Right hindlimb (tissue), 1 donor: ENCODE measurements at regions not wholly inside any gene's neighbourhood (a gene's known extent, or its start where the extent isn't known, plus 50 kb on each side); places are given as distances from the start of the nearest gene placed in this dataset.

Experiments used
- DNase-seq: peaks from one replicate; pipeline ENCODE4 v3.0.0-alpha.2; 2018

- DNase-seq = no peak
These were observed 85.8 kb upstream of the WSCD2 start for GRCh38 chr12:108043286-108043685.

- DNase-seq = no peak
These were observed 85.1 kb upstream of the WSCD2 start for GRCh38 chr12:108043750-108044533.

DNA sequence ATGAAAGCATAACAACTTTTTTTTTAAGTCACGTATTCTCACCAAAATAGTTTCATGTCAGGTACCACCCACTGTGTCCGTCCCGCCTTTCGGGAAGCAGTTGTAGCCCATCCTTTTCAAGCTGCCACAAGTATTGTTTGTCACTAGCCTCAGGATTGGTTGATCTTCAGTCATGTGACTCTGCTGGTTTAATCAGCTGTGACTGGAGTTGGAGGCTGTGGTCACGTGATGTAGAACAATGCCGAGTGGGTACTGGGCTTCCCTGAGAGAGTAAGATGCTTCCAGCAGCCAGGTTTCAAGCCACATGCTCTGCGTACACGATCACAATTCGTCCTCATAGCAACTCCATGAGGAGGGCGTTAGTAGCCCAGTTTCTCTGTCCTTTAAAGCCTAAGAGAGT lies 83.0 kb upstream of the WSCD2 start:
- no peak for DNase-seq

DNA sequence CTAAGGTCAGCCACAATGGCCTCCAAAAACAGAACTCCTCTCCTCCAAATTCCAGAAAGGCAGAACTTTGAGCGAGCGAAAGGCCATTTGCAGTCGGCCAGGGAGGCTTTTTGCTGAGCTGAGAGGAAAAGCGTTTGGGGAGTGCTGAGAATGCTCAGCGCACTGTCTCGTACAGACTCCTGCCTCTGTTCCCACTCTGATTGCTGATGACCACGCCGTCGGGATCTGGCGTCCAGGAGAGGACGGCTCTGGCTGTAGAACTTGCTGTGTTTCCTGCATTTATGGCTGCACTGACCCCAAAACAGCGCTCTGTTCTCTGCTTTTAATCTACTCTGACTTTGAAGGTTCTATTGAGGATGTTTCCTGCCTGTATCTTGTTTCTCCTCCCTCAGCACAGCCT lies 82.4 kb upstream of the WSCD2 start:
- DNase-seq = peak; percentile 31

DNA sequence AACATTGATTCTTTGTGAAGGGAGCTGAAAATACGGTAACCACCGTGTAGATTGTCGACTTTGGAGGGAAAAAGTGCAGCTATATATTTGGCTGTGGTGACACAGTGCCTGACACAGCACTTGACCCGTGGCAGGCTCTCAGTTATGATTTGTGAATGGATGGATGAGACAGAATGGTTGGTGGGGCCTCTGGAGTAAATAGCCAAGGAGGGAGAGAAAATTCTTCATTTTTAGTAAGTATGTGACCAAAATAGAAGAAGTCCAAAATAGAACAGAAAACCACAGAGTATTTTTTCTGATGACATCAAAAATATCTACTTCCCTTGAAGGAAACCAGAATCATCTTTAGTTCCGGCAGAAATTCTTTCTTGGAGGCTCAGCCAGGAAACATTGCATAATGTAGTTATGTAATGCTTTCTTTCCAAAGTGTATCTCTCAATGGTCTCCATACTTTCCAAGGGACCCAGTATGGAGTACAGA lies 82.0 kb upstream of the WSCD2 start:
- peak; percentile 38 for DNase-seq

DNA sequence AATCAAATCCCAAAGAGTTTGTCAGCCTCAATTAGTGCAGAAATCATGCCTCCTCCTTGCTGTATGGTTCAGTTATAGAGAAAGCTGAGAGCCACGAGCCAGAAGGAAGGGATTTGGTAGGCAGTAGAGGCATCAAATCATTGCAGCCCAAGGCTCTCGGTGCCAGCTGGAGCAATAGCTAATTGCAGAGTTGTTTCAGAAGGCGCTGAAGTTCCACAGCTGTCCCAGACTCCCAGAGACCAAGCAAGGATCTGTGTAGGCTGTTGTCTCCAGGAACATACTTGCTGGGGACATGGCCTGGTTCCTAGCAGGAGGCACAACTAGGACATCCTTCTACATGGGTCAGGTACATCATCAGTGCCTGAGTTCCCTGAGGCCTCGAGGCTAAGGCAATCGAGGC lies 80.4 kb upstream of the WSCD2 start:
- DNase-seq = no peak

DNA sequence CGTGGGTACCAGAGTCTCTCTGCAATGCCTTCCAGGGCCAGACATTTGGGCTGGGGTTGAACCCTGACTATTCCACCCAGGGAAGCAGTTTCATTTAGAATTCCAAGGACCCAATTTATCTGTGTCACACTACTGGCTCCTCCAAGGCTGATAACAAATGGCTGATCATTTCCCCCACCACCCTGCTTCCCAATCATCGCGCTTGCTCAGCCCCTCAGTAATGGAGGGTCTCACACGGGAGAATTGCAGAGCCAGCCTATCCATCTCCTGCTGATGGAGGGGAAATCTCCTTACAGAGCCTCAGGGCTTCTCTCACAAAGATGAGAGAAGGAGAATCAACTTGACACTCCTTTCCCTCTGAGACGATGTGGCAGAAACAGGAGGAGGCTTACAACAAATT lies 78.4 kb upstream of the WSCD2 start:
- no peak for DNase-seq

DNA sequence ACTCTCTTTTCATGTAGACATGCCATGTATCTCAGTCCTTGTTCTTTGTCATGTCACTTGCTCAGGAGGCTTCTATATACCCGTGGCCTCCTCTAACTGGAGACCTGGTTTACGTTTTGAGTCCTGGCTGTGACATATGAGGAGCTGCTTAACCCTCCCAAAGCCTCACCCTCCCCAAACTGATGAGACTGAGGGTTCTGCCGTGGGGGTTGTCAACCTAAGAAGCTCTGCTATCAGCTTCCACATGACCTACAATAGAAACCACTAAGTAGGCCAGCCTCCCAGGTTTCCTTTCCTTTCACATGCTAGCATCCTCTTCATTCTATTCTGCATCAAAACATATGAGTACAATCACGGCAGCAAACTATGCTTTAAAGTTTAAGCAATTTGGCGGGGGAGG lies 76.8 kb upstream of the WSCD2 start:
- no peak for DNase-seq

- no peak for DNase-seq
These were observed 75.6 kb upstream of the WSCD2 start for GRCh38 chr12:108053512-108053911.

DNA sequence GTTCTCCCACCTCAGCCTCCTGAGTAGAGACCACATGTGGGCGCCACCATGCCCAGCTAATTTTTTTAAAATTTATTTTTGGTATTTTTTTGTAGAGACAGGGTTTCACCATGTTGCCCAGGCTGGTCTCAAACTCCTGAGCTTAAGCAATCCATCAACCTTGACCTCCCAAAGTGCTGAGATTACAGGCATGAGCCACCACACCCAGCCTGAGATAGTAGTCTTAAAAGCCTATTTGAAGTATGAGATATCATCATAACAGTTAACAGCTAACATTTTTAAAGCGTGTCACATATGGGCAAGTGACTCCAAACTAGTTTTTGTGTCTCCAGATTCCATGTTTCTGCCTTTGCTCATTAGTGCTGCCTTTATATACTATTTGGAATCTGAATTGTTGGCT lies 74.6 kb upstream of the WSCD2 start:
- DNase-seq = no peak

DNA sequence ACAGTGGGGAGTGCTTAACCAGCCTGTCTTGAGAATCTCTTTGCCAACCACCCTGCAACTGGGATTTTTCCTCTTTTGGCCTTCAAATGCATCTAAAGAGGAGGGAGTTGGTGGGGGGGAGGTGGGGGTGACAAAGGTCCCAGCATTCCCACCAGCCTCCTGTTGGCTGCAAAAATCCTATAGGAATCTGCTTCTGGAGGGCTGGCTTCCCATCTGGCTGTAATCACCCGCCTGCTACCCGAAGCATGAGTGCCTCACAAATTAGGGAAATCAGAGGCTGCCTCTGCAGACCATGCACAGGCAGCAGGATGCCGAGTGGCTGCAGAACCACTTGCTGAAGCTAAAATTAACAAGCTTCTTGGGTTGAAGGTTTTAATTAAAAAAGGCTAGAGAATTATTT lies 73.9 kb upstream of the WSCD2 start:
- no peak for DNase-seq

- DNase-seq = no peak
These were observed 69.0 kb upstream of the WSCD2 start for GRCh38 chr12:108060067-108060466.

GRCh38 chr12:108060903-108061302 lies 68.2 kb upstream of the WSCD2 start:
- no peak for DNase-seq

GRCh38 chr12:108063192-108063591 lies 65.9 kb upstream of the WSCD2 start:
- DNase-seq = no peak

DNA sequence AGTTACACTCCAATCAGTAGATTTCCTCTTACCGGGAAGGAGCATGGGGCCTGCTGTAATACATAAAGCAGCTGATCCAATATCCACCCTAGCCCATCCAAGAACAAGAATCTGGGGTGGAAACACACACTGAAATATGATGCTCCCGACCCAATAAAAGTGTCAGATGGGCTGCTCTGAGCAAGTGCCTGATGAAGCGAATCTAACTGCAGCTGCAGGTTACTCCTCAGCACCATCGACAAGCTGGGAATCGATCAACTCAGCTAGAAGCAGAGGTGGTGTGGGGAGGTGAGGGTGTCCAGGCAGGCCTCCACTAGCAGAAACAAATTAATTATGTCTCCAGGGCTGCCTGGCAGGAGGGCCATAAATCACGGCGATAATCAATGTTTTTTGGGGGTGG lies 64.0 kb upstream of the WSCD2 start:
- DNase-seq = no peak

GRCh38 chr12:108066583-108067577 lies 62.2 kb upstream of the WSCD2 start:
- no peak for DNase-seq

DNA sequence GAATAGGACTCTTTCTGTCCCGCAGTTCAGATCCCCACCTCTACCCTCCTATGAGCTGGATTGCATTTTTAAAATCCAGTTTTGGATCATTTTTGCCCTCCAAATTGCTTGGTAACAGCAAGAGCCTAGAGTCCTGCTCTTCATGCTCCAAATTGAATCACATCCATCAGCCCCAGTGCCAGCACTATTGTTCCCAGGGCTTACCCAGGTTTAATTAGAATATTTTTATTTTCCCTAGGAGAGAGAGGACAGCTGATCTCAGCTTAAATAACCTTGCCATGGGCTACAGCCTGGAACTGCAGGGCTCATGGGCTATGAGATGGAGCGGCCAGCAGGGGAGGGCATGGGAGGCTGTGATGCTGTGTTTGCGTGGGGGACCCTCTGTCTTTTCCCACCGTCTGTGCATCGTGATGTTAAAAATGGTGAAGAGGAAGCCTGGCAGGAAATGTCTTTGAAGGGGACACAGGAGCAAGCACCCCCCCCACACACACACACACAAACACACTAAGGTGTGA lies 59.4 kb upstream of the WSCD2 start:
- no peak for DNase-seq

- DNase-seq = no peak
These were observed 53.5 kb upstream of the WSCD2 start for GRCh38 chr12:108075561-108075960.

- DNase-seq = no peak
These were observed 52.5 kb upstream of the WSCD2 start for GRCh38 chr12:108076556-108076955.

DNA sequence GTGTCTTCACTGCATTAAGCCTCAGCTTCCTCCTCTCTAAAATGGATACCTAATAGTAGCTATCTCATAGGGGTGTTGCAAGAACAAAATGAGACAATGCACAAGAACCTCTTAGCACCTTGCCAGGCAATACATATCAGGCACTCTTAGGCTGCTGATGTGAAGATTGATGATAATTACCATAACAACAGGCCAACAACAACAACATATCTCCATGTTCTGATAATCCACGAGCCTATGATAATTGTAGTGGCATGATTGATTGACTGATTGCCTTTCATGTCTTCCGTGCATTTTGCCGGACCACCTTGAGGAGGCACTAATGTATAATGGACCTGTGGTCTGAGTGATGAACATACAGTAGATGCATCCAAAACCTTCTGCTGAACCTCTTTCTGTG lies 50.7 kb upstream of the WSCD2 start:
- DNase-seq = no peak
